ENCODE measurements at regions not wholly inside any gene's neighbourhood (a gene's known extent, or its start where the extent isn't known, plus 50 kb on each side); places are given as distances from the start of the nearest gene placed in this dataset.

- TF ChIP-seq POLR2AphosphoS5 (IDR thresholded peaks at IDR 0.05; ENCODE audit: low read depth, low read length) = no peak
- no peak for TF ChIP-seq SIN3A (IDR thresholded peaks at IDR 0.05; ENCODE audit: borderline replicate concordance, insufficient read depth, low read length)
- TF ChIP-seq REST (IDR thresholded peaks at IDR 0.05; ENCODE audit: insufficient read depth in 1 of 2, low read depth in 2 of 2, low read length in 2 of 2) = no peak
- TF ChIP-seq TAF1 (IDR thresholded peaks at IDR 0.05; ENCODE audit: borderline replicate concordance, insufficient read depth, low read length) = no peak
Observed at GRCh38 chr9:117926031-117926658, 221.9 kb downstream of the TLR4 start.
